SK-N-SH (cell line): ENCODE measurements at regions not wholly inside any gene's neighbourhood (a gene's known extent, or its start where the extent isn't known, plus 50 kb on each side); places are given as distances from the start of the nearest gene placed in this dataset.

ENCODE experiments used
- CTCF ChIA-PET: fragments of 300-600, 350-600 bp; formaldehyde crosslinking; extraction: SDS; loops from one replicate; lab custom pipeline; 2021; lab: Yijun Ruan, JAX
- POLR2A ChIA-PET: fragments of 350-600 bp; sonication (Branson Sonifier 250); formaldehyde crosslinking; extraction: SDS; loops from one replicate; lab custom pipeline; 2020; ENCODE audit warnings: antibody characterized with exemption, inconsistent platforms; lab: Yijun Ruan, JAX
- DNase-seq: peaks from one replicate; pipeline ENCODE4 v3.0.0; 2012
- H2AFZ ChIP-seq: fragments of 200-600 bp; sonication (generic); 2 replicates; pipeline ENCODE4 v1.8.1; 2016; ENCODE audit warnings: antibody characterized with exemption, mild to moderate bottlenecking, low read depth
- H3F3A ChIP-seq: fragments of 200-600 bp; sonication (generic); replicated peaks from 2 replicates; pipeline ENCODE3; 2016; ENCODE audit warnings: antibody characterized with exemption, mild to moderate bottlenecking; ENCODE audit not compliant: insufficient read depth
- H3K27ac ChIP-seq, 2 experiments: fragments of 200-500 bp in 1 of 2; fragments of 200-600 bp in 1 of 2; sonication (Bioruptor generic) in 1 of 2; sonication (generic), shearing (Covaris generic) in 1 of 2; 2 replicates each; pipeline versions ENCODE4 v1.5.1 to v1.6.1; 2014 to 2016; ENCODE audit warnings: low read depth in 2 of 2, inconsistent platforms in 1 of 2, low read length in 1 of 2, mild to moderate bottlenecking in 1 of 2, mixed read lengths in 1 of 2
- H3K27me3 ChIP-seq: fragments of 200-600 bp; sonication (generic), shearing (Covaris generic); 2 replicates; pipeline ENCODE4 v1.6.1; 2016; ENCODE audit warnings: mixed run types; ENCODE audit not compliant: insufficient read depth
- H3K36me3 ChIP-seq, 2 experiments: fragments of 200-500 bp in 1 of 2; fragments of 200-600 bp in 1 of 2; sonication (Bioruptor generic) in 1 of 2; sonication (generic) in 1 of 2; replicated peaks in 1 of 2; 2 replicates each; pipeline versions ENCODE3 to v1.5.1; 2014 to 2016; ENCODE audit warnings: low read length in 1 of 2, mild to moderate bottlenecking in 1 of 2; ENCODE audit not compliant: insufficient read depth in 2 of 2, control insufficient read depth in 1 of 2
- H3K4me1 ChIP-seq, 2 experiments: fragments of 200-500 bp in 1 of 2; fragments of 200-600 bp in 1 of 2; sonication (Bioruptor generic) in 1 of 2; sonication (generic), shearing (Covaris generic) in 1 of 2; 2 replicates each; pipeline versions ENCODE4 v1.5.1 to v1.6.1; 2014 to 2016; ENCODE audit warnings: low read depth in 1 of 2, low read length in 1 of 2, mixed run types in 1 of 2; ENCODE audit not compliant: insufficient read depth in 2 of 2, control insufficient read depth in 1 of 2
- H3K4me2 ChIP-seq: fragments of 200-600 bp; sonication (generic), shearing (Covaris generic); 2 replicates; pipeline ENCODE4 v1.6.1; 2017; ENCODE audit warnings: mixed run types
- H3K4me3 ChIP-seq, 2 experiments: fragments of 200-500 bp in 1 of 2; fragments of 200-600 bp in 1 of 2; sonication (Bioruptor generic) in 1 of 2; sonication (generic), shearing (Covaris generic) in 1 of 2; 2 replicates each; pipeline versions ENCODE4 v1.5.1 to v1.8.1; 2014 to 2016; ENCODE audit warnings: low read depth in 2 of 2, inconsistent platforms in 1 of 2, low read length in 1 of 2, mild to moderate bottlenecking in 1 of 2, mixed read lengths in 1 of 2, moderate library complexity in 1 of 2
- H3K79me2 ChIP-seq: fragments of 200-600 bp; sonication (generic); 2 replicates; pipeline ENCODE4 v1.8.1; 2017; ENCODE audit warnings: mild to moderate bottlenecking; ENCODE audit not compliant: insufficient read depth
- H3K9ac ChIP-seq: fragments of 200-600 bp; sonication (generic); 2 replicates; pipeline ENCODE4 v1.6.1; 2017; ENCODE audit warnings: mixed run types
- H3K9me2 ChIP-seq: fragments of 200-600 bp; sonication (generic); 2 replicates; pipeline ENCODE4 v1.6.1; 2017; ENCODE audit warnings: mixed run types
- H3K9me3 ChIP-seq: fragments of 200-600 bp; sonication (generic); 2 replicates; pipeline ENCODE4 v1.6.1; 2017; ENCODE audit warnings: mixed run types, mild to moderate bottlenecking, moderate library complexity
- H4K20me1 ChIP-seq: fragments of 200-600 bp; sonication (generic); 2 replicates; pipeline ENCODE4 v1.6.1; 2017; ENCODE audit warnings: mild to moderate bottlenecking, mixed run types; ENCODE audit not compliant: insufficient read depth
- CHD2 ChIP-seq: fragments of 150-350 bp; IDR thresholded peaks from 2 replicates; pipeline ENCODE4 v1.6.1; 2018; ENCODE audit warnings: low read length; ENCODE audit not compliant: partially characterized antibody
- ELF1 ChIP-seq: IDR thresholded peaks from 2 replicates; pipeline ENCODE4 v1.4.0; 2012
- FOSL2 ChIP-seq: IDR thresholded peaks from 2 replicates; pipeline ENCODE4 v1.4.0; 2012; ENCODE audit warnings: low read depth, mild to moderate bottlenecking, moderate library complexity, borderline replicate concordance
- FOXJ3 ChIP-seq: sonication (generic); formaldehyde crosslinking; IDR thresholded peaks from 2 replicates; pipeline ENCODE4 v1.5.1; 2020; ENCODE audit warnings: mild to moderate bottlenecking, missing genetic modification reagents
- FOXM1 ChIP-seq: IDR thresholded peaks from 2 replicates; pipeline ENCODE4 v1.4.0; 2012; ENCODE audit warnings: low read depth, mild to moderate bottlenecking
- GABPA ChIP-seq: IDR thresholded peaks from 2 replicates; pipeline ENCODE4 v1.4.0; 2012; ENCODE audit warnings: low read depth, mild to moderate bottlenecking
- GATA2 ChIP-seq: sonication (generic); formaldehyde crosslinking; IDR thresholded peaks from 2 replicates; pipeline ENCODE4 v1.5.0; 2020; ENCODE audit warnings: mild to moderate bottlenecking, missing genetic modification reagents
- JUND ChIP-seq: IDR thresholded peaks from 2 replicates; pipeline ENCODE4 v1.4.0; 2012
- MXI1 ChIP-seq: IDR thresholded peaks from 2 replicates; pipeline ENCODE4 v1.6.1; 2012; ENCODE audit warnings: mild to moderate bottlenecking, low read depth, low read length, improper control_type of control experiment
- PBX3 ChIP-seq: IDR thresholded peaks from 2 replicates; pipeline ENCODE4; 2012
- RCOR1 ChIP-seq: fragments of 150-350 bp; IDR thresholded peaks from 2 replicates; pipeline ENCODE4 v1.6.1; 2017; ENCODE audit warnings: antibody characterized with exemption, low read length
- RXRA ChIP-seq: IDR thresholded peaks from 2 replicates; pipeline ENCODE4 v1.4.0; 2012; ENCODE audit warnings: low read depth, mild to moderate bottlenecking, borderline replicate concordance
- SIN3A ChIP-seq: IDR thresholded peaks from 2 replicates; pipeline ENCODE4 v1.6.1; 2012; ENCODE audit warnings: low read depth, mild to moderate bottlenecking, low read length, moderate library complexity, borderline replicate concordance
- TAF1 ChIP-seq: IDR thresholded peaks from 2 replicates; pipeline ENCODE4 v1.6.1; 2012; ENCODE audit warnings: low read depth, mild to moderate bottlenecking, low read length, moderate library complexity, borderline replicate concordance
- ZBTB33 ChIP-seq: IDR thresholded peaks from 2 replicates; pipeline ENCODE4 v1.4.0; 2012; ENCODE audit warnings: low read depth, borderline replicate concordance
- WGBS: methylation state at CpG from one replicate; pipeline ENCODE4 v1.1.6; 2017; ENCODE audit warnings: low lambda C conversion rate; 5-methylcytosine and 5-hydroxymethylcytosine counted together
- TF ChIP-seq, protein P1 (sequence below): IDR thresholded peaks from 2 replicates; pipeline ENCODE4 v1.6.1; 2012; ENCODE audit warnings: mild to moderate bottlenecking, low read depth, low read length, moderate library complexity
- TF ChIP-seq, protein P2 (sequence below): fragments of 150-350 bp; IDR thresholded peaks from 2 replicates; pipeline ENCODE4 v1.6.1; 2017; ENCODE audit warnings: antibody characterized with exemption, low read length, low read depth, borderline replicate concordance

GRCh38 chr5:61253547-61253946 is 78.5 kb upstream of the ZSWIM6 start:
- no peaks in the 10 kb centered on the region for H3K27me3 ChIP-seq
- H3K4me1 ChIP-seq: peaks cover 0 to 33% of the 10 kb centered on the region in 2 experiments; a peak in 2 of 4 replicates
- no peaks in the 10 kb centered on the region for H3K9me2 ChIP-seq
- H3K36me3 ChIP-seq: no peaks in the 10 kb centered on the region
- no peak overlapping the region for H3K27ac ChIP-seq
- H3K4me2 ChIP-seq: no peak overlapping the region
- no peak for DNase-seq
- H3K4me3 ChIP-seq: no peak overlapping the region
- H3K9me3 ChIP-seq: peaks cover 5% of the 10 kb centered on the region; the same call in 1 of the 2 replicates
- POLR2A ChIA-PET: no interaction called here
- no peak for TF ChIP-seq PBX3
- peak; percentile 42; the same call in 1 of the 2 replicates for TF ChIP-seq GATA2 (CRISPR knock-in tag)
- TF ChIP-seq, all 33 proteins: peak for 1
- WGBS: 51% methylated on average over 3 of the region's 3 CpGs
- no peaks in the 10 kb centered on the region for H3K79me2 ChIP-seq
- CTCF ChIA-PET: interaction anchor here (1.2 kb wide), 1 partner anchor 293 kb away, joined by 3 read pairs; no protein-coding TSS in a partner anchor
- H3K9ac ChIP-seq: no peak overlapping the region
- no peaks in the 10 kb centered on the region for H4K20me1 ChIP-seq
- H3F3A ChIP-seq: no peaks in the 10 kb centered on the region
- H2AFZ ChIP-seq: no peak overlapping the region

GRCh38 chr5:61254969-61255555 is 77.0 kb upstream of the ZSWIM6 start:
- H3K9me3 ChIP-seq: peaks cover 5% of the 10 kb centered on the region; the same call in 1 of the 2 replicates
- H3K4me1 ChIP-seq: peaks cover 0 to 33% of the 10 kb centered on the region in 2 experiments; a peak in 2 of 4 replicates
- no peaks in the 10 kb centered on the region for H3K79me2 ChIP-seq
- CTCF ChIA-PET: interaction anchor here (0.6 to 1.3 kb wide), 5 partner anchors 10 to 440 kb away, joined by 3 to 4 read pairs (median 3); no protein-coding TSS in a partner anchor
- peak; percentile 63 for DNase-seq
- H3K4me3 ChIP-seq: no peak overlapping the region
- no peaks in the 10 kb centered on the region for H3F3A ChIP-seq
- WGBS: 66% methylated on average over 3 of the region's 3 CpGs
- H3K9me2 ChIP-seq: no peaks in the 10 kb centered on the region
- H3K9ac ChIP-seq: no peak overlapping the region
- H3K36me3 ChIP-seq: no peaks in the 10 kb centered on the region
- H2AFZ ChIP-seq: no peak overlapping the region
- H3K4me2 ChIP-seq: no peak overlapping the region
- POLR2A ChIA-PET: interaction anchor here (0.7 kb wide), 1 partner anchor 76 kb away, joined by 3 read pairs; no protein-coding TSS in a partner anchor
- peak overlapping the region in 1 of 2 experiments; percentile 45; a peak in 1 of 4 replicates for H3K27ac ChIP-seq
- no peaks in the 10 kb centered on the region for H4K20me1 ChIP-seq
- H3K27me3 ChIP-seq: no peaks in the 10 kb centered on the region
- TF ChIP-seq FOXM1 (no peak), RCOR1 (peak; percentile 97), ZBTB33 (no peak), CHD2 (peak; percentile 49), GATA2 (CRISPR knock-in tag) (peak; percentile 98), FOXJ3 (peak; percentile 87), FOSL2 (no peak), RXRA (no peak), ELF1 (no peak), GABPA (no peak), PBX3 (no peak), SIN3A (no peak), TAF1 (no peak), MXI1 (no peak), JUND (no peak)
- TF ChIP-seq, protein P1, sequence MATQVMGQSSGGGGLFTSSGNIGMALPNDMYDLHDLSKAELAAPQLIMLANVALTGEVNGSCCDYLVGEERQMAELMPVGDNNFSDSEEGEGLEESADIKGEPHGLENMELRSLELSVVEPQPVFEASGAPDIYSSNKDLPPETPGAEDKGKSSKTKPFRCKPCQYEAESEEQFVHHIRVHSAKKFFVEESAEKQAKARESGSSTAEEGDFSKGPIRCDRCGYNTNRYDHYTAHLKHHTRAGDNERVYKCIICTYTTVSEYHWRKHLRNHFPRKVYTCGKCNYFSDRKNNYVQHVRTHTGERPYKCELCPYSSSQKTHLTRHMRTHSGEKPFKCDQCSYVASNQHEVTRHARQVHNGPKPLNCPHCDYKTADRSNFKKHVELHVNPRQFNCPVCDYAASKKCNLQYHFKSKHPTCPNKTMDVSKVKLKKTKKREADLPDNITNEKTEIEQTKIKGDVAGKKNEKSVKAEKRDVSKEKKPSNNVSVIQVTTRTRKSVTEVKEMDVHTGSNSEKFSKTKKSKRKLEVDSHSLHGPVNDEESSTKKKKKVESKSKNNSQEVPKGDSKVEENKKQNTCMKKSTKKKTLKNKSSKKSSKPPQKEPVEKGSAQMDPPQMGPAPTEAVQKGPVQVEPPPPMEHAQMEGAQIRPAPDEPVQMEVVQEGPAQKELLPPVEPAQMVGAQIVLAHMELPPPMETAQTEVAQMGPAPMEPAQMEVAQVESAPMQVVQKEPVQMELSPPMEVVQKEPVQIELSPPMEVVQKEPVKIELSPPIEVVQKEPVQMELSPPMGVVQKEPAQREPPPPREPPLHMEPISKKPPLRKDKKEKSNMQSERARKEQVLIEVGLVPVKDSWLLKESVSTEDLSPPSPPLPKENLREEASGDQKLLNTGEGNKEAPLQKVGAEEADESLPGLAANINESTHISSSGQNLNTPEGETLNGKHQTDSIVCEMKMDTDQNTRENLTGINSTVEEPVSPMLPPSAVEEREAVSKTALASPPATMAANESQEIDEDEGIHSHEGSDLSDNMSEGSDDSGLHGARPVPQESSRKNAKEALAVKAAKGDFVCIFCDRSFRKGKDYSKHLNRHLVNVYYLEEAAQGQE: no peak
- TF ChIP-seq, protein P2, sequence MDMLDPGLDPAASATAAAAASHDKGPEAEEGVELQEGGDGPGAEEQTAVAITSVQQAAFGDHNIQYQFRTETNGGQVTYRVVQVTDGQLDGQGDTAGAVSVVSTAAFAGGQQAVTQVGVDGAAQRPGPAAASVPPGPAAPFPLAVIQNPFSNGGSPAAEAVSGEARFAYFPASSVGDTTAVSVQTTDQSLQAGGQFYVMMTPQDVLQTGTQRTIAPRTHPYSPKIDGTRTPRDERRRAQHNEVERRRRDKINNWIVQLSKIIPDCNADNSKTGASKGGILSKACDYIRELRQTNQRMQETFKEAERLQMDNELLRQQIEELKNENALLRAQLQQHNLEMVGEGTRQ: no peak
